Tibial artery (tissue), 4 donors: ENCODE measurements at regions not wholly inside any gene's neighbourhood (a gene's known extent, or its start where the extent isn't known, plus 50 kb on each side); places are given as distances from the start of the nearest gene placed in this dataset.

Source experiments
- DNase-seq, 2 donors: peaks; one replicate each; pipeline ENCODE4 v3.0.0-alpha.2; 2019
- H3K27ac ChIP-seq, 2 donors: fragments of 200-600 bp; sonication (generic) in 1 of 2; 1 replicate in 1 of 2; 2 replicates in 1 of 2; pipeline ENCODE4 v1.5.1; 2018 to 2019; ENCODE audit warnings: mild to moderate bottlenecking in 1 of 2
- H3K27me3 ChIP-seq, 2 donors: fragments of 200-600 bp; sonication (generic) in 1 of 2; one replicate each; pipeline versions ENCODE4 v1.5.1 to v1.6.0; 2016 to 2019
- H3K36me3 ChIP-seq, 3 donors: fragments of 200-600 bp; sonication (generic) in 2 of 3; one replicate each; pipeline ENCODE4 v1.5.1; 2016 to 2019; ENCODE audit warnings: mild to moderate bottlenecking in 2 of 3
- H3K4me1 ChIP-seq, 4 donors: fragments of 200-600 bp; sonication (generic) in 2 of 4; 1 replicate in 3 of 4; 2 replicates in 1 of 4; pipeline ENCODE4 v1.5.1; 2016 to 2019
- H3K4me3 ChIP-seq, 2 donors: fragments of 200-600 bp; sonication (generic) in 1 of 2; 1 replicate in 1 of 2; 2 replicates in 1 of 2; pipeline ENCODE4 v1.5.1; 2018 to 2019; ENCODE audit warnings: mild to moderate bottlenecking in 2 of 2
- H3K9me3 ChIP-seq, 3 donors: fragments of 200-600 bp; sonication (generic) in 1 of 3; one replicate each; pipeline ENCODE4 v1.5.1; 2016 to 2019
- intact Hi-C: fragments of 100-400 bp; cut with DNase I; formaldehyde crosslinking; loops from one replicate; pipeline ENCODE4 v1.15.0; 2023; ENCODE audit warnings: low total_unique reads
- TF ChIP-seq, protein P1 (sequence below), 2 experiments: fragments of 200-600 bp in 1 of 2; fragments of 450-650 bp in 1 of 2; IDR thresholded peaks; one replicate each; pipeline ENCODE4 v1.5.1; 2017 to 2019; ENCODE audit warnings: antibody characterized with exemption in 2 of 2, mild to moderate bottlenecking in 1 of 2, moderate library complexity in 1 of 2

DNA sequence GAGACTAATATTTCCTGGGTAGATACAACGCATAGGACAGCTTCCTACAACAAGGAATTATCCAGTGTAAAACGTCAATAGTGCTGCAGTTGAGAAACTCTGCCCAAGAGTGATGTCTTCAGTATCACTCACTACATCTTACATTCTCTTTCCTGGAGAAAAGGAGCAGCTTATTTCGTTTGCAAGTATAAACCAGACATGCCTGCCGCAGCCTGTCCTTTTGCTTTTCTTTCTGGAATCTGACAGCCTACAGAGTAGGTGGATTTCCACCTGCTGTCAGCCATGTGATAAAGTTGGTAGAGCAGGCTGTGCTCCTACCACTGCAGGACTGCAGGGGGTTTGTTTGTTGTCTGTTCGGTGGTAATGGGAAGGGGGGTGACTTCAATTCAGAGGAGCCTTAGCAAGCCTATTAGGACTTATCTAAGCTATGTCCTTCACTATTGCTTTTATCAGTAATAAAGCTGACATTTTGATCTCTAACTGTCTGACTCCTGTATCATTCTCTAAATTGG, 439.1 kb downstream of the GRB14 start:
- intact Hi-C loops = no loop called here
- TF ChIP-seq, protein P1, sequence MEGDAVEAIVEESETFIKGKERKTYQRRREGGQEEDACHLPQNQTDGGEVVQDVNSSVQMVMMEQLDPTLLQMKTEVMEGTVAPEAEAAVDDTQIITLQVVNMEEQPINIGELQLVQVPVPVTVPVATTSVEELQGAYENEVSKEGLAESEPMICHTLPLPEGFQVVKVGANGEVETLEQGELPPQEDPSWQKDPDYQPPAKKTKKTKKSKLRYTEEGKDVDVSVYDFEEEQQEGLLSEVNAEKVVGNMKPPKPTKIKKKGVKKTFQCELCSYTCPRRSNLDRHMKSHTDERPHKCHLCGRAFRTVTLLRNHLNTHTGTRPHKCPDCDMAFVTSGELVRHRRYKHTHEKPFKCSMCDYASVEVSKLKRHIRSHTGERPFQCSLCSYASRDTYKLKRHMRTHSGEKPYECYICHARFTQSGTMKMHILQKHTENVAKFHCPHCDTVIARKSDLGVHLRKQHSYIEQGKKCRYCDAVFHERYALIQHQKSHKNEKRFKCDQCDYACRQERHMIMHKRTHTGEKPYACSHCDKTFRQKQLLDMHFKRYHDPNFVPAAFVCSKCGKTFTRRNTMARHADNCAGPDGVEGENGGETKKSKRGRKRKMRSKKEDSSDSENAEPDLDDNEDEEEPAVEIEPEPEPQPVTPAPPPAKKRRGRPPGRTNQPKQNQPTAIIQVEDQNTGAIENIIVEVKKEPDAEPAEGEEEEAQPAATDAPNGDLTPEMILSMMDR (IDR thresholded peaks at IDR 0.05) = no peak
- no peaks in the 10 kb centered on the region for H3K27me3 ChIP-seq
- H3K36me3 ChIP-seq = no peaks in the 10 kb centered on the region
- no peak overlapping the region for H3K27ac ChIP-seq
- H3K4me1 ChIP-seq = no peaks in the 10 kb centered on the region
- no peaks in the 10 kb centered on the region for H3K9me3 ChIP-seq
- DNase-seq = no peak
- no peak overlapping the region for H3K4me3 ChIP-seq

DNA sequence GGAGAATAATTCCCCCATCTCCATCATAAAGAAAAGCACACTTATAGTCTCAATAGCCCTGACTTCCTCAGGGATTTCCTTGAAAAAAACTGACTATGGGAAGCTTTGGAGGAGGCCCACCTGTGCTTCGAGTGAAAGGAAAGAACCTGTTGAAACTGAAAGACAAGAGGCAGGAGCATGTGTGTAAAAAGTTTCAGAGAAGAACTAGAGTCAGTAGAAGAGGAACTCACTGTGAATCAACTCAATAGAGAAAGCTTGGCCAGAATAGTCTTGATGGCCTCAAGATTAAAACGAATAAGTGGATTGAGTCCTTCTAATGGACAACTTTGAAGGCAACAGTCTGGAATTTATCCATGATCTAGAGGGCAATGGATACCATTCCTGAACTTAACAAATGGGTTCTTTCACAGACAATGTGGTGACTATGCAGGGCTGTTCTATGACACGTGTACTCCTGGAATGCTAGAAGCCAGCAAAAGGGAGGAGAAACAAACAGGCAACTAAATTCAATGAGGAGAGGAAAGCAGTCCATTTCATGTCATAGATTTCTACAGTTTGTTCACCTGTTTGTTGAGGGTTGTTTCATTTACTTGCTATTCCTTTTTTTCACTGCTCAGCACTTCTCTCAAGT, 442.3 kb downstream of the GRB14 start:
- no peak overlapping the region for H3K4me3 ChIP-seq
- TF ChIP-seq, protein P1 (IDR thresholded peaks at IDR 0.05) = no peak

DNA sequence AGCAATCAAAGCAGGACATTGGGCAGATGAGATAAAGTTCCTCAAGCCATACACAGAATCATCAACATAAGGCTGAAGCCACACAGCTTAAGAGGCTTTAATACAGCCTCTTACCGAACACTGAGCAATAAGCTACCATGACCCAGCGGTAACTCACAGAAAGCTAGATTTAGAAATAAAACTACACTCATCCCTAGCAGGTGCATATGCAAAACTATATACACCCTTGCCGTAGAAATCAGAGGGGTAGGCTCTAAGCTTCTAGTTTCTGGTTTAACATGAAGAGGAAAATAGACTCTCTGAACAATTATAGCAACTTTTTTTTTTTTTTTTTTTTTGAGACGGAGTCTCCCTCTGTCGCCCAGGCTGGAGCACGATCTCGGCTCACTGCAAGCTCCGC, 428.8 kb upstream of the FIGN start:
- Histone ChIP-seq H3K4me1 (no peaks in the 10 kb centered on the region), H3K36me3 (no peaks in the 10 kb centered on the region), H3K4me3 (no peak overlapping the region), H3K9me3 (peaks cover 0 to 8% (median 0%) of the 10 kb centered on the region in 3 donors), H3K27me3 (no peaks in the 10 kb centered on the region), H3K27ac (no peak overlapping the region)
- intact Hi-C loops = no loop called here
- TF ChIP-seq, protein P1 (IDR thresholded peaks at IDR 0.05) = no peak
- DNase-seq = no peak

More for the DNA sequence above, 442.3 kb downstream of the GRB14 start:
- intact Hi-C loops = no loop called here
- peaks cover 0 to 9% (median 6%) of the 10 kb centered on the region in 3 donors for H3K9me3 ChIP-seq
- no peaks in the 10 kb centered on the region for H3K36me3 ChIP-seq
- H3K27me3 ChIP-seq = no peaks in the 10 kb centered on the region
- H3K4me1 ChIP-seq = no peaks in the 10 kb centered on the region
- no peak for DNase-seq
- no peak overlapping the region for H3K27ac ChIP-seq

DNA sequence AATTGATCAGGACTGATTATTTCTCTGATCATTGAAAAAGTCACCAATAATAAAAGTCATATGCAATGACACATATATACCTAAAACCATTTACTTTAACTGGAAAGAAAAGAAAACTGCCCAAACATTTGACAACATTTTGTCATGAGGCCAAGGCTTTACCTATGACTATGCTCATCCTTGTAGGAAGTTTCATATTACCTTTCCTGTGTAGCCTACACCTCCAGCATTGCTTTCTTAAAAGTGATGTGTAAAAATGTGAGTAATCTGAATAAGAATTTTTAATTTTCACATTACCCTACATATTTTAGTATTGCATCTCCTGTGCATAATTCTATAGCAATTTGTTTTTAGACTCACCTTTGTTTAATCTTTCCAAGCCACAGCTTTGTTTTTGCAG, 419.8 kb upstream of the FIGN start:
- intact Hi-C loops = no loop called here
- no peaks in the 10 kb centered on the region for H3K36me3 ChIP-seq
- DNase-seq = no peak
- peaks cover 0 to 14% (median 5%) of the 10 kb centered on the region in 3 donors for H3K9me3 ChIP-seq
- no peaks in the 10 kb centered on the region for H3K27me3 ChIP-seq
- no peaks in the 10 kb centered on the region for H3K4me1 ChIP-seq
- no peak overlapping the region for H3K27ac ChIP-seq
- TF ChIP-seq, protein P1 (IDR thresholded peaks at IDR 0.05) = no peak
- no peak overlapping the region for H3K4me3 ChIP-seq

DNA sequence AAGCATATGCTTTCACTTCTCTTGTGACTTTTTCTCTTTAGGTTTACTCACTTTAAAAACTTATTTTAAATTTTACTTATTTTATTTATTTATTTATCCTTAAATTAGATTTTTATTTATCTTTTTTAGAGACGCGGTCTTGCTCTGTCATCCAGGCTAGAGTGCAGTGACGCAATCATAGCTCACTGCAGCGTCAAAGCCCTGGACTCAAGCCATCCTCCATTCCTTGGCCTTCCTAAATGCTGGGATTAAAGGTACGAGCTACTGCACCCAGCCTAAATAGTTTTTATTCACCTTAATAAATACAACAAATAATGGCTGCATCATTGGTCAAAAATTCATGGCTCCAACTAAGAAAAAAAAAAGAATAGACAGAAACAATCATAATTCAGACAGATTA, 415.7 kb upstream of the FIGN start:
- no peaks in the 10 kb centered on the region for H3K4me1 ChIP-seq
- H3K27ac ChIP-seq = no peak overlapping the region
- no peak overlapping the region for H3K4me3 ChIP-seq
- TF ChIP-seq, protein P1 (IDR thresholded peaks at IDR 0.05) = no peak
- no peaks in the 10 kb centered on the region for H3K27me3 ChIP-seq
- H3K9me3 ChIP-seq = no peaks in the 10 kb centered on the region
- DNase-seq = no peak
- H3K36me3 ChIP-seq = no peaks in the 10 kb centered on the region
- intact Hi-C loops = no loop called here
